Fibroblast of skin of right biceps (primary cell): ENCODE measurements at regions not wholly inside any gene's neighbourhood (a gene's known extent, or its start where the extent isn't known, plus 50 kb on each side); places are given as distances from the start of the nearest gene placed in this dataset.

ENCODE experiments used
- DNase-seq: peaks from one replicate; pipeline ENCODE4 v3.0.0-alpha.2; 2013

GRCh38 chr7:79862447-79863210 lies 272.0 kb upstream of the GNAI1 start:
- DNase-seq, result no peak

DNA sequence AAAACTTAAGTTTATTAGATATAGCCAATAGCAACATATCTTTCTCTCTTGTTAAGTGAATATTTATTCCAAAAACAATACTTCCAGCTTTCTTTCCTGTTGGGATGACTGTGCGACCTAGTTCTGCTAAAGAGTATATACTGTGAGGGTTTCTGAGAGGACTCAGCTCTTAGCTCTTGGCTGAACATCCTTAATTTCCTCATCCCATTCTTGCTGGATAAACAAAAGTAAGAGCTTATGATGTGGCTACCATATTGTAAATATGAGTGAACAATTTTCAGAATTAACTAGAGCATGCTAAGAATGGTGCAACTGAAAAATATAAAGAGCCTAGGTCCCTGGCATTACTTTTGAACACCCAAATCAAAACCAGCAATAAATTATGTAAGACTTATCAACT lies 279.5 kb upstream of the GNAI1 start:
- no peak for DNase-seq

- DNase-seq, result no peak
Observed at GRCh38 chr7:79854621-79855020, 280.0 kb upstream of the GNAI1 start.

- DNase-seq, result no peak
Observed at GRCh38 chr7:79837915-79838314, 296.7 kb upstream of the GNAI1 start.

DNA sequence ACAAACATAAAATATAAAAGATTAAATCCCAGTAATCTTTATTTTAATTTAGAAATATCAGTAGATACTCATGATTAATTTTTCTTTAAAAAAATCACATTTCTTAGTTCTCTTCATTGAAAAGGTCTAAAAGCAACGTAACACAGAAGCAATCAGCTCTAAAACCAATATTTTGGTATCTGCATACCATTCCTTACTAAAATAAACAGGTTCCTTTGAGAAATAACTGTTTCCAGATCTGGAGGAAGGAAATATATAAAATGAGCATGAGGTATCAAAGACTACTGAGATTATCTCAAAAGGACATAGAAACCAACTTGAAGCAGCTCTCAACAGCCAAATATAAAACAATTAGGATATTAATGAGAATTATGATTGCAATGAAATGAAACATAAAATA lies 301.0 kb upstream of the GNAI1 start:
- no peak for DNase-seq

- no peak for DNase-seq
Observed at GRCh38 chr7:79828866-79829265, 305.8 kb upstream of the GNAI1 start.

DNA sequence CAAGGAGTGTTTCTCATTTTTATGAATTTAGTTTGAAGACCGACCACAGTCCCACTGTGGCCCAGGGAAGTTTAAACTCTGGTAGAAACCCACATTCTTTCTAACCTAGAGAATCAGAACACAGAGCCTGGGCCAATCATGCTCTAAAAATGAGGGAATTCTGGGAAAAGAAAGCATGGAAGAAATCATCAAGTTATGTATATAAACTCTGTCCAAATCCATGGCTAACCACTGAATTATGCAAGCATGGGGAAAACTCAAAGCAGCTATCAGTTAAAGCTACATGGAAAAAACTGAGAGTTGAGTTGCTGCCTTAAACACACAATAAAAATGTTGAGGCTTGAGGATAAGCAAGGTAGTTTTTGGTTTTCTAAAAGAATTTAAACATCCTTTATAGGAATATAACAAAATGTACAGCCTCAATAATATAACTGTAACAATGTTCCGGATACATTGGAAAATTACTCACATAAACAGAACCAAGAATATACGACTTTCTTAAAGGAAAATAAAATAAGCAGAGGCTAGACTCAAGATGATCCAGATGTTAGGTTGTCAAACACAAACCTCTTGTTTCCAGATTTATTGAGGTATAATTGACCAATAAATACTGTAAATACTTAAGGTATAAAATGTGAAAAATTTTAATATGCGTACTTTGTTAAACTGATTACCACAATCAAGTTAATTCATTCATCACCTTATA lies 311.2 kb upstream of the GNAI1 start:
- DNase-seq, result peak; percentile 45

- DNase-seq, result no peak
Observed at GRCh38 chr7:79822620-79823240, 311.9 kb upstream of the GNAI1 start.

- DNase-seq, result peak; percentile 74
Observed at GRCh38 chr7:79820387-79820786, 314.2 kb upstream of the GNAI1 start.

- peak; percentile 13 for DNase-seq
Observed at GRCh38 chr7:79810916-79811315, 323.7 kb upstream of the GNAI1 start.

DNA sequence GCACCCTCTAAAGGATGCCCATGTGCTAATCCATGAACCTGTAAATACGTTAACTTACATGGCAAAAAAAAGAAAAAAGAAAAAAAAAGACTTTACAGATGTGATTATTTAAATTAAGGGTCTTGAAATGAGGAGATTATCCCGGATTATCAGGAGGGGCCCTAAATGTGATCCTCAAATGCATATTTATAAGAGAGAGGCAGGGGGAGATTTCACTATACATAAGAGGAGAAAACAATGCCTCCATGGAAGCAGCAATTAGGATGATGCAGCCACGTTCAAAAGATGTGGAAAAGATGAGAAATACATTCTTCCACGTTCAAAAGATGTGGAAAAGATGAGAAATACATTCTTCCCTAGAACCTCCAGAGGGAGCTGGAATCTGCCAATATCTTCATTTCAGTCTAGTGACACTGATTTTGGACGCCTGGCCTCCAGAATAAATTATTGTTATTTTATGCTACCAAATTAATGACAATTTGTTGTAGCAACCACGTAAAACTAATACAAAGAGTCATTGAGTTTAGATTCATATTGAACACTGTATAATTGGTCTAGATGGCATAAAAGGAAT lies 328.4 kb upstream of the GNAI1 start:
- peak; percentile 53 for DNase-seq

GRCh38 chr7:79790656-79791262 lies 337.3 kb upstream of the MAGI2 start:
- no peak for DNase-seq

DNA sequence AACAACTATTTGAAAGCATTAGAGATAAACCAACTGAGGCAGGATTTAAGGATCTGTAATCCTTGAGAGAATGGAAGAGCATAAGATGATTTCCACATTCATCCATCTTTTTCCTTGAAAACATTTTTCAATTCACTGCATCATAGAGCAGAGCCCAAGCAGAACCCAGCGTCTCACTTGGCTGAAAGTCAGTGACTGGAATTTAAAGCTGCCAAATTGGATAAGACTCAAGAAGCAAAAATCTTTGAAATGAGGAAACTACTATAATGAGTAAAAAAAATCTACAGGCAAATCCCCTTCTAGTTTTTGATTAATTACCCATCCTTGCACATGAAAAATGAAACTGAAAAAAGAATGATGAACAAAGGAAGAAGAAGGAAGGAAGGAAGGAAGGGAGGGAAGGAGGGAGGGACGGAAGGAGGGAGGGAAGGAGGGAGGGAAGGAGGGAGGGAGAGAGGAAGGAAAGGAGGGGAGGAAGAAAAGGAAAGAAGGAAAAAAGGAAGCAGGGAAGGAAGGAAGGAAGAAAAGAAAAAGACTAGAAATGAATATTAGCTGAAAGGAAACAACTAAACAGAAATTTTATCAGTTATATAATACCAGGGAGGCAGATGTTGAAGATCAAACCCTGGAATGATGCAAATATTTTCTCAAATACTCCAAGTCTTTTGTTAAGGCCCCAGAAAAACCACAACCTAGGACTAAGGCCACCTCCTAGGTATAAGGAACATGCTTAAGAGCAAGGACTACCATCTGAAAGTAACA lies 336.3 kb upstream of the MAGI2 start:
- peak; percentile 75 for DNase-seq

GRCh38 chr7:79787623-79788022 lies 334.2 kb upstream of the MAGI2 start:
- DNase-seq, result peak; percentile 23

- no peak for DNase-seq
Observed at GRCh38 chr7:79787096-79787495, 333.6 kb upstream of the MAGI2 start.

DNA sequence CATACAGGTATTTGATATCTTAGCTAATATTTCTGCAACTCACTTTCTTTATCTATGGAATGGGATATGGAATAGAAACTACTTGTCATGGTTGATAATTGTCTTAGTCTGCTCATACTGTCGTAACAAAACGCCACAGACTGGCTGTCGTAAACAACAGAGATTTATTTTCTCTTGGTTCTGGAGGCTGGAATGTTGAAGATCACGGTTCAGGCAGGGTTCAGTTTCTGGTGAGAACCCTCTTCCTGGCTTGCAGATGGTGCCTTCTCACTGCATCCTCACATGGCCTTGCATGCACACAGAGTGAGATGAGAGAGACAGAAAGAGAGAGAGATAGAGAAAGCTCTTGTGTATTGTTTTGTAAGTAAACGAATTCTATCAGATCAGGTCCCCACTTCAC lies 332.7 kb upstream of the MAGI2 start:
- DNase-seq, result peak; percentile 36

GRCh38 chr7:79785556-79785955 lies 332.1 kb upstream of the MAGI2 start:
- DNase-seq, result peak; percentile 45

DNA sequence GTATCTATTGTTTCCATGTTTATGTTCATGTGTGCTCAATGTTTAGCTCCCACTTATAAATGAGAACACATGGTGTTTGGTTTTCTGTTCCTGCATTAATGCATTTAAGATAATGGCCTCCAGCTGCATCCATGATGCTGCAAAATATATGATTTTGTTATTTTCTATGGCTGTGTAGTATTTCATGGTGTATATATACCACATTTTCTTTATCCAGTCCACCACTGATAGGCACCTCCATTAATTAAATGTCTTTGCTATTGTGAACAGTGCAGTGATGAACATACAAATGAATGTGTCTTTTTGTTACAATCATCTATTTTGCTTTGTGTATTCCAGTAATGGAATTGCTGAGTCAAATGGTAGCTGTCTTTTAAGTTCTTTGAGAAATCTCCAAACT lies 329.4 kb upstream of the MAGI2 start:
- DNase-seq, result no peak

DNA sequence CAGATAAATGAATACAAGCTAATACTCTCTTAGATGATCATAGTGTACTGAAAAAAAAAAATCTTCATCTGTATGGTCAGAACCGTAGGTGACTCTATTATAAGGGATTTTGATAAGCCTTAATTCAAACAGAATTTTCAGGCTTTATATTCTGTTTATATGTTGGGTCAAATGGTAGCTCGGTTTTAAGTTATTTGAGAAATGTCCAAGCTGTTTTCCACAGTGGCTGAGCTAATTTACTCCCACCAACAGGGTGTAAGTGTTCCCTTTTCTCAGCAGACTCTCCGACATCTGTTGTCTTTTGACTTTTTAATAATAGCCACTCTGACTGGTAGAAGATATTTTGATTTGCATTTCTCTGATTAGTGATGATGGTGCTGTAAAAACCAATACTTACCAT lies 328.8 kb upstream of the MAGI2 start:
- no peak for DNase-seq

DNA sequence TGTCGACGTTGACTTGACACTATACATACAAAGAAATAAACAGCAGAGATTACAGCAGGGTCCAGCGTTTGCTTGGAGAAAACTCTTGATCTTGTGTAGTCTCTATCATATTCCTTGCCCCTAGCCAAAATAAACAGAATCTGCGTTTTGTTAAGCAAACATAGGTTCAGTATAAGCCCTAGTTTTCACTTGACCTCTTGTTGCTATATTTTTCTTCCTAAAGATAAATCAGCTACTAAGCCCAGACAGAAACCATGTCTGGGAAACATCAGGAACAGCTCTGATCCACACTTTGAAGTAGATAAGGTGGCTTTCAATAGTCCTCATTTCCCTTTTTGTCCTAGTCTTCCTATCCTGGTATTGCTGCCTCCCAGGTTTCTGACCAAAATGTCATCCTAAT lies 328.2 kb upstream of the MAGI2 start:
- no peak for DNase-seq

DNA sequence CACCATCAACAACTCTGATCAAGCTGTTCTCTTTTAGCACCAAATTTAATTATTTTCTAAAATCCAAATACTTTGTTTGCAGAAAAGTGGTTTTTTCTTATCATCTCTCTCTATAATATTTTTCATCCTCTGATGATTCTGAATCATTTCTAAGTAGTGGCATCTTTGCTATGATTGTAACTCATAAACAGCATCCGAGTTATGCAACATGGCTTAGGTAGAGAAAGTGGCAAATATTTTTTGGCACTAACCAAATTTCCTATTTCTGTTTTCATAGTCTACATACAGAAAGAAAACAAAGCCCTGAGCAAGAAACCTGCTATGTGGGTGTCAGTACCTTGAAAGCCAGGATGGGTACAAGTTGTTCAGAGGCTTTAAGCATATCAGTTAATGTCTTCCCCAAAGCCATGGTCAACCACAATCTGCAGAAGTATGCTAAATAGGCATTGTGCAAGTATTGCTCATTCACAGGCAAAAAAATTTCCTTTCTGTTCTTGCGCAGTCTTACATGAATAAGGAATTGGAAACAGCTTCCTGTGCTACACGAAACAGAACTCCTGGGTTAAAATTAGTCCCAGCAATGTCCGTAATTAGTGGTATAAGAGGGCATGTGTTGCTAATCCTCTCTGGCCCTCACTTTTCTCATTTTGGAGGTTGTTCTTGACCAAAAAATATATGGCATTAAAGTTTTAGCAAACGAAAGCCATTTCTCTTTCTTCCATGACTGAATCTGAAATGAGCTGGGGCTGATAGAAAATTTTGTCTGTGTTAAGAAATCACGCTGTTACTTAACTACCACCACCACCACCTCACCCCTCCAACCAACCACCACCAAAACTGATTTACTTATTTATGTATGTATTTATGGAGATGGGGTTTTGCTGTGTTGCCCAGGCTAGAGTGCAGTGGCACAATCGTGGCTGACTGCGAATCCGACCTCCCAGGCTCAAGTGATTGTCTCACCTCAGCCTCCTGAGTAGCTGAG lies 325.6 kb upstream of the MAGI2 start:
- DNase-seq, result peak; percentile 93
